GM10248 (cell line): ENCODE measurements at regions not wholly inside any gene's neighbourhood (a gene's known extent, or its start where the extent isn't known, plus 50 kb on each side); places are given as distances from the start of the nearest gene placed in this dataset.
"Not testable (repeated sequence)": the region's sequence is repeated elsewhere in the genome, so short reads cannot be mapped to it uniquely, and the experiment has no call there.

Experiments
- CTCF ChIA-PET: fragments of 300-600 bp; sonication (Branson Sonifier 250); formaldehyde crosslinking; extraction: SDS; loops from one replicate; lab custom pipeline; 2021; ENCODE audit warnings: antibody characterized with exemption; lab: Yijun Ruan, JAX
- POLR2A ChIA-PET: fragments of 350-650 bp; sonication (Branson Sonifier 250); formaldehyde crosslinking; extraction: SDS; loops from one replicate; lab custom pipeline; 2020; ENCODE audit warnings: antibody characterized with exemption; lab: Yijun Ruan, JAX
- DNase-seq: peaks from one replicate; pipeline ENCODE4 v3.0.0; 2012; ENCODE audit errors: extremely low spot score
- TF ChIP-seq, protein P1 (sequence below): IDR thresholded peaks from 2 replicates; pipeline ENCODE4 v1.5.1; 2012; ENCODE audit warnings: mild to moderate bottlenecking, low read depth; ENCODE audit errors: extremely low read depth, missing control alignments, control extremely low read depth

GRCh38 chr10:46216836-46217751 lies 69.7 kb upstream of the ANTXRL start:
- ChIA-PET CTCF (interaction anchor here (0.8 to 3.0 kb wide), 3 partner anchors 10 to 12 kb away, joined by 3 to 12 read pairs (median 7); no protein-coding TSS in a partner anchor), POLR2A (no interaction called here)
- TF ChIP-seq, protein P1, sequence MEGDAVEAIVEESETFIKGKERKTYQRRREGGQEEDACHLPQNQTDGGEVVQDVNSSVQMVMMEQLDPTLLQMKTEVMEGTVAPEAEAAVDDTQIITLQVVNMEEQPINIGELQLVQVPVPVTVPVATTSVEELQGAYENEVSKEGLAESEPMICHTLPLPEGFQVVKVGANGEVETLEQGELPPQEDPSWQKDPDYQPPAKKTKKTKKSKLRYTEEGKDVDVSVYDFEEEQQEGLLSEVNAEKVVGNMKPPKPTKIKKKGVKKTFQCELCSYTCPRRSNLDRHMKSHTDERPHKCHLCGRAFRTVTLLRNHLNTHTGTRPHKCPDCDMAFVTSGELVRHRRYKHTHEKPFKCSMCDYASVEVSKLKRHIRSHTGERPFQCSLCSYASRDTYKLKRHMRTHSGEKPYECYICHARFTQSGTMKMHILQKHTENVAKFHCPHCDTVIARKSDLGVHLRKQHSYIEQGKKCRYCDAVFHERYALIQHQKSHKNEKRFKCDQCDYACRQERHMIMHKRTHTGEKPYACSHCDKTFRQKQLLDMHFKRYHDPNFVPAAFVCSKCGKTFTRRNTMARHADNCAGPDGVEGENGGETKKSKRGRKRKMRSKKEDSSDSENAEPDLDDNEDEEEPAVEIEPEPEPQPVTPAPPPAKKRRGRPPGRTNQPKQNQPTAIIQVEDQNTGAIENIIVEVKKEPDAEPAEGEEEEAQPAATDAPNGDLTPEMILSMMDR = no peak
- DNase-seq = peak; percentile 42

- DNase-seq = peak; percentile 1
- POLR2A ChIA-PET = no interaction called here
These were observed 68.9 kb upstream of the ANTXRL start for GRCh38 chr10:46217752-46218453.

GRCh38 chr10:46218921-46219320 lies 67.9 kb upstream of the ANTXRL start:
- TF ChIP-seq, protein P1 = no peak
- ChIA-PET POLR2A (no interaction called here), CTCF (interaction anchor here (1.7 to 3.0 kb wide), 2 partner anchors 9 to 10 kb away, joined by 7 to 12 read pairs; no protein-coding TSS in a partner anchor)
- peak; percentile 20 for DNase-seq

More at GRCh38 chr10:46217752-46218453, 68.9 kb upstream of the ANTXRL start:
- TF ChIP-seq, protein P1 = no peak
- CTCF ChIA-PET = interaction anchor here (1.7 to 3.0 kb wide), 2 partner anchors 10 to 11 kb away, joined by 7 to 12 read pairs; no protein-coding TSS in a partner anchor

DNA sequence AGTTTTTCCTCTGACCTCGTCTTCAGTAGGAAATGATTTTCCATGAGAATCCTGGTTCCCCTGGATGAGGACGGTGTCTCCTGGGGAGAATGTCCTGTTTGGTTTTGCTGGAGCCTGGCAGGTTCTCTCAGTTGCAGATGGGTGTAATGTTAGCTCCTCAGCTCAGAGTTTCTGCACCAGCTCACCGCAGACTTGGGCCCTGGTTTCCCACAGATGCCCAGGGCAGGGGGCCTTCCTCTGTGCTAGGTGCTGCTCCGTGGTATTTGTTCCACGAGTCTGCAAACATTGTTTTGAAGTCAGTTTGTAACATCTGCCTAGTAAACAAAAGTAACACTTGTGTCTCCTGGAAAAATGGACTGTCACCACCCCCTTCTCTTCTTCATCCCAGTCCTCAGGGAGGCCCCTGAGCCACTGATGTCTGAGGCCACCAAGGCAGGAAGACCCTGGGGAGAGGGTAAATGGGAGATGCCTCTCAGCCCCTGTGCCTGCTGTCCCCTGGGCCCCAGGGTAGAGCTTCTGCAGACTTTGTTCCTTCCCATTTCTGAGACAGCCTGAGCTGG lies 67.3 kb upstream of the ANTXRL start:
- CTCF ChIA-PET = interaction anchor here (3.0 kb wide), 1 partner anchor 10 kb away, joined by 12 read pairs; no protein-coding TSS in a partner anchor
- POLR2A ChIA-PET = not testable (repeated sequence)
- peak; percentile 6 for DNase-seq

DNA sequence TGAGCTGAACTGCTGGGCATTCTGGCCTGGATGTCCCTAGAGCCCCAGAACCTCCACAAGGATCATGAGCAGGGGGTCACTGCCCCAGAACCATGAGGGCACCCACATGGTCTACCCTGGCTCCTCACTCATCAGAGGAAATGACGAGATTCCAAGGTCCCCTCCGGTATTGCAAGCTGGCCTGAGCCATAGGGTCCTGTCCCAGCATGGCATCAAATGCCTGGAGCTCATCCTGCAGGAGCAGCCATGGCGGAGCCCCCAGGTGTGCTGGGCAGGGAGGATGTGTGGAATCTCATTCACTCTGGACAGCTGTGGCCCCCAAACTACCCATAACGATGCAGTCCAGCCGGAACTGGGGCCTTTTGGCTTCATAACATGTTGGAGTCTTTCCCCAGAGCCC lies 66.6 kb upstream of the ANTXRL start:
- ChIA-PET CTCF (interaction anchor here (3.0 kb wide), 1 partner anchor 9 kb away, joined by 12 read pairs; no protein-coding TSS in a partner anchor), POLR2A (no interaction called here)
- peak; percentile 1 for DNase-seq
- TF ChIP-seq, protein P1 = no peak

DNA sequence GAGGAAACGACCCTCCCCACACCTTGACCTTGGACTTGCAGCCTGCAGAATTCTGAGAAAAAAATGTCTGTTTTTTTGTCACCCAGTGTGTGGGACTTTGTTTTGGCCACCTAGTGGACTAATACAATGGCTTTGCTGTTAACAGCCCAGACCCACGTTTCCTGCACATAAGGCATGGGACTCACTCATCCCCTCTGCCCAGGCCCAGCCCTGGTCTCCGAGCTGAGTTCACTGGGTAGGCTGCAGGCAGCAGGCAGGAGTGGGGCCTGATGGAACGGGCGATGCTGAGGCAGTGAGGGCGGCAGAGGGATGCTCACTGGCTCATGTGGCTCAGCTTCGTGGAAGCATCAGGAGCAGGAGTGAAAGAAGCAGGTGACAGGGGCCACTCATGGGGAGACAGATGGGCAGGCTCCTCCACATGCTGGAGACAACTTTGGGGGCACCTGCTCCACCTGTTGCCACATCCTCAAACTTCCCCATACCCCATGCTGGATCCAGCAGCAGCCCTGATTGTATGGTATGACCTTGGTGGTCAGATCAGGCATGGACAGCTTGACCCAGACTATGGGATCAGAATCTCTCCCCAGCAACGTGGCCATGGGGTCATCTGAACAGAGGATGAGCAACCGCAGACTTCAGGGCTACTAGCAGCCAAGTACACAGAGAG lies 65.8 kb upstream of the ANTXRL start:
- POLR2A ChIA-PET = no interaction called here
- CTCF ChIA-PET = no interaction called here
- TF ChIP-seq, protein P1 = no peak
- peak; percentile 1 for DNase-seq
